H1 (cell line): ENCODE measurements at regions not wholly inside any gene's neighbourhood (a gene's known extent, or its start where the extent isn't known, plus 50 kb on each side); places are given as distances from the start of the nearest gene placed in this dataset.

ENCODE experiments used
- EZH2 ChIP-seq: fragments of 200-600 bp; sonication (generic); IDR thresholded peaks from 2 replicates; pipeline ENCODE4 v1.7.1; 2012; ENCODE audit warnings: low read depth, mild to moderate bottlenecking, moderate library complexity, low read length, inconsistent platforms; ENCODE audit not compliant: severe bottlenecking
- GABPA ChIP-seq: IDR thresholded peaks from 2 replicates; pipeline ENCODE4 v1.6.1; 2011; ENCODE audit warnings: mild to moderate bottlenecking, low read length, moderate library complexity, borderline replicate concordance; ENCODE audit not compliant: insufficient read depth
- JUN ChIP-seq: IDR thresholded peaks from 2 replicates; pipeline ENCODE4 v1.6.1; 2011; ENCODE audit warnings: low read depth, mild to moderate bottlenecking, improper control_type of control experiment, low read length
- MAFK ChIP-seq: IDR thresholded peaks from 2 replicates; pipeline ENCODE4 v1.6.1; 2012; ENCODE audit warnings: low read depth, mild to moderate bottlenecking, improper control_type of control experiment, low read length
- NANOG ChIP-seq: IDR thresholded peaks from 2 replicates; pipeline ENCODE4 v1.6.1; 2011; ENCODE audit warnings: low read length, low read depth, mild to moderate bottlenecking, inconsistent platforms; ENCODE audit not compliant: insufficient read depth, poor library complexity, severe bottlenecking
- POLR2A ChIP-seq, 2 experiments: IDR thresholded peaks; 1 replicate in 1 of 2; 2 replicates in 1 of 2; pipeline ENCODE4 v1.6.1; 2011; ENCODE audit warnings: low read depth in 2 of 2, low read length in 2 of 2, mild to moderate bottlenecking in 2 of 2; ENCODE audit errors: control extremely low read depth in 1 of 2
- POLR2AphosphoS5 ChIP-seq: IDR thresholded peaks from 2 replicates; pipeline ENCODE4 v1.6.1; 2011; ENCODE audit warnings: low read depth, low read length
- RAD21 ChIP-seq, 2 experiments: IDR thresholded peaks in 1 of 2; conservative IDR thresholded peaks in 1 of 2; 2 replicates each; pipeline ENCODE4 v1.6.1; 2011; ENCODE audit warnings: low read depth in 2 of 2, low read length in 2 of 2, improper control_type of control experiment in 1 of 2, inconsistent platforms in 1 of 2, mild to moderate bottlenecking in 1 of 2, moderate library complexity in 1 of 2
- TAF1 ChIP-seq: IDR thresholded peaks from 2 replicates; pipeline ENCODE4 v1.6.1; 2011; ENCODE audit warnings: mild to moderate bottlenecking, low read depth, low read length
- TF ChIP-seq, protein P1 (sequence below): IDR thresholded peaks from 2 replicates; pipeline ENCODE4 v1.6.1; 2012; ENCODE audit warnings: inconsistent platforms
- TF ChIP-seq, protein P2 (sequence below), 3 experiments: IDR thresholded peaks; 1 replicate in 2 of 3; 2 replicates in 1 of 3; pipeline versions ENCODE4 v1.5.1 to v1.6.1; 2011; ENCODE audit warnings: low read length in 3 of 3, mild to moderate bottlenecking in 3 of 3, inconsistent platforms in 2 of 3, low read depth in 1 of 3, moderate library complexity in 1 of 3; ENCODE audit not compliant: insufficient read depth in 1 of 3; ENCODE audit errors: control extremely low read depth in 1 of 3

DNA sequence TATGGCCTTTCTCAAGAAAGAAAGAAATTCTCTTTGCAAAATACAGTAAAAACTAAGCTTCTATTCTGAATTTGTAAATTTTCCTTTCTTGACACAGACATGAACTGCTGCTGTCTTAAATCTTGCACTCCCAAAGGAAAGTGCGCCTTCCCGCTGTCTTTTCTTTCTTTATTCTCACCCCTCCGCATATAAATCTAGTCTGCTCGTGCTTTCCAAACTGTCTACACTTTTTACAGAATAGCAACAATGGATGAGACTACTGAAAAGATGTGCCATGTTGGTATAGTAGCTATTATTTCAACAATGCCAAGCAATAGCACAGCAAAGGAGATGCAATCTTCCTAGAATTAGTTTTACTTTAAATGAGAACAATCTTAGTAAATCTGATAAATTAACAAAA is 328.8 kb upstream of the PDE3A start:
- TF ChIP-seq POLR2A (IDR thresholded peaks at IDR 0.05; ENCODE audit: control extremely low read depth in 1 of 2, low read depth in 2 of 2, low read length in 2 of 2), result no peak
- TF ChIP-seq JUN, result no peak
- TF ChIP-seq NANOG, result no peak
- TF ChIP-seq, protein P1, sequence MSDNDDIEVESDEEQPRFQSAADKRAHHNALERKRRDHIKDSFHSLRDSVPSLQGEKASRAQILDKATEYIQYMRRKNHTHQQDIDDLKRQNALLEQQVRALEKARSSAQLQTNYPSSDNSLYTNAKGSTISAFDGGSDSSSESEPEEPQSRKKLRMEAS, result no peak
- no peak for TF ChIP-seq MAFK
- TF ChIP-seq, protein P2, sequence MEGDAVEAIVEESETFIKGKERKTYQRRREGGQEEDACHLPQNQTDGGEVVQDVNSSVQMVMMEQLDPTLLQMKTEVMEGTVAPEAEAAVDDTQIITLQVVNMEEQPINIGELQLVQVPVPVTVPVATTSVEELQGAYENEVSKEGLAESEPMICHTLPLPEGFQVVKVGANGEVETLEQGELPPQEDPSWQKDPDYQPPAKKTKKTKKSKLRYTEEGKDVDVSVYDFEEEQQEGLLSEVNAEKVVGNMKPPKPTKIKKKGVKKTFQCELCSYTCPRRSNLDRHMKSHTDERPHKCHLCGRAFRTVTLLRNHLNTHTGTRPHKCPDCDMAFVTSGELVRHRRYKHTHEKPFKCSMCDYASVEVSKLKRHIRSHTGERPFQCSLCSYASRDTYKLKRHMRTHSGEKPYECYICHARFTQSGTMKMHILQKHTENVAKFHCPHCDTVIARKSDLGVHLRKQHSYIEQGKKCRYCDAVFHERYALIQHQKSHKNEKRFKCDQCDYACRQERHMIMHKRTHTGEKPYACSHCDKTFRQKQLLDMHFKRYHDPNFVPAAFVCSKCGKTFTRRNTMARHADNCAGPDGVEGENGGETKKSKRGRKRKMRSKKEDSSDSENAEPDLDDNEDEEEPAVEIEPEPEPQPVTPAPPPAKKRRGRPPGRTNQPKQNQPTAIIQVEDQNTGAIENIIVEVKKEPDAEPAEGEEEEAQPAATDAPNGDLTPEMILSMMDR (IDR thresholded peaks at IDR 0.05; ENCODE audit: control extremely low read depth in 1 of 3, insufficient read depth in 1 of 3, low read depth in 1 of 3, low read length in 3 of 3), result no peak
- no peak for TF ChIP-seq TAF1
- no peak for TF ChIP-seq GABPA
- TF ChIP-seq RAD21 (IDR thresholded peaks at IDR 0.05 in 1 of 2, conservative IDR thresholded peaks at IDR 0.05 in 1 of 2; ENCODE audit: low read depth in 2 of 2, low read length in 2 of 2), result no peak
- TF ChIP-seq POLR2AphosphoS5, result no peak
- no peak for TF ChIP-seq EZH2
